KG1 (cell line): ENCODE measurements at regions not wholly inside any gene's neighbourhood (a gene's known extent, or its start where the extent isn't known, plus 50 kb on each side); places are given as distances from the start of the nearest gene placed in this dataset.
A peak's percentile ranks its signal among the peaks of the same experiment; 100 is the strongest.
"Not testable (repeated sequence)": the region's sequence is repeated elsewhere in the genome, so short reads cannot be mapped to it uniquely, and the experiment has no call there.

ENCODE experiments used
- DNase-seq: peaks from one replicate; lab custom pipeline; 2025; lab: John Stamatoyannopoulos, UW

DNA sequence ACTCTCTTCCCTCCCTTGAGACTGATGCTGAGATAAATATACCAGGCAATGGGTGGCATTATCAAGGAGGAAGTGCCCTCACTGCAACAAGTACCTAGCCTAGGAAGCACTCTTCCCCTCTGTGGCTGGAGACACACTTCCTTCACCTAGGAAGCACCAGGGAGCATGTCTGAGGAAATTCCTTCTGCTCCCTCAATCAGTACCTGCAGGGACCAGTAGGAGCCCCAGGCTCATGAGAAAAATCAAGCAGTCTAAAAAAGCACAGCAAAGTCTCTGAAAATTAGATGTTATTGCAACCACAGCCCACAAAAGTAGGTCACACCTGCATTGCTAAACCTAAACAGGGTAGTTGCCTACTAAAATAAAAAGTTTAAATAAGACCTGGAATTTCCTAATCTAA lies 78.2 kb upstream of the TRPM1 start:
- no peak for DNase-seq

GRCh38 chr15:31193291-31193690 lies 91.8 kb upstream of the TRPM1 start:
- no peak for DNase-seq

DNA sequence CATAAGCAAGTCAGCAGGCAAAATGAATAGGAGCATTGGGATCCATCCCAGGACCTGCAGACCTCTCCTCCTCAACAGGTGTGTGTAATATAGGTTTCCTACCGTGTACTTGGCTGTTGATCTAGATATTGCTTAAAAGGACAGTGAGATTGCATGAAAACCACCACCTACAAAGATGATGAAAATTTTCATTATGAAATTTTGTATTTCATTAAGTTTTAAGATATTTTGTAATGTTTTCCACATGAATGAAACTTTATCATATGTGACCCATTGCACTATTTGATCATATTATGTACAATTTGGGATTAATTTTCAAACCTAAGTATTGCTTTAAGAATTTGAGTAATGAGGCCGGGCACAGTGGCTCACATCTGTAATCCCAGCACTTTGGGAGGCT lies 94.3 kb upstream of the TRPM1 start:
- DNase-seq, result no peak

DNA sequence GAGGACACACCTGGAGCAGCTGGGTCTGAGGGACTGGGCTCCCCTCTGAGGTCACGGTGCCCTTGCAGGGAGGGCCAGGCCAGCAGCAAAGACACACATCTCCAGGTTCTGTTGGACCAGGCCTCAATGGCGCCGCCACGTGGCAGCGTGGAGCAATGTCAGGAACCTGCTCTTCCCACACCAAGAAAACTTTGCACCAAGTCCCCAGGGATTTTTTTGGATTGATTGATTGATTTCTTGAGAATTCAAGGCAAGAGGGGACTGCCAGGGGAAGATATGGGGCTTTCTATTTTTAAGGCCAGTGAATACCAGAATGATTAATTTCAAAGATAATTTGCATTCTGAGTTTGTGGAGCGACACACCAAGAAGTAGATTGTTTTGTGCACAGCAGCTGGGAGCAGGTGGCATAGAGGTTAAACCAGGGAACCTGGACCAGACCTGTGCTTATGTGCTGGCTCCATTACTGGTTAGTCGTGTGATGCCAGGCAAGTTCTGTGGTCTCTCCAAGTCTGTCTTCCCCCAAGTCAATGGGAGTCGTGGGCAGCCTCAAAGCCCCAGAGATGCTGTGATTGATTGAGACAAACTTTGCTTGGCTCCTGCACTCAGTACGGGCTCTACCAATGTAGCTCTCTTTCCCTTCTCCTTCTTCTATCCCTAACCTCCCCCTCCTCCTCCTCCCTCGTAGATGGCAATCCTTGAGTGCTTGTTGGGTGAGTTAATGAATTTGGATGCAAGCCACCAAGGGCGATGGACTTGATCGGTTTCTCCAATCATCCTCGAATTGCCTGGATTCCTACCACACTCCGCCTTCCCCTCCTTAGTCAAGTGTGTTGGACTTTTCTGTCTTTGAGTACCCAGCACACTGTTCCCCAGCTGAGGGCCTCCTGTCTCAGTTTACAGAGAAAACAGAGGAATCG lies 96.2 kb upstream of the TRPM1 start:
- no peak for DNase-seq

DNA sequence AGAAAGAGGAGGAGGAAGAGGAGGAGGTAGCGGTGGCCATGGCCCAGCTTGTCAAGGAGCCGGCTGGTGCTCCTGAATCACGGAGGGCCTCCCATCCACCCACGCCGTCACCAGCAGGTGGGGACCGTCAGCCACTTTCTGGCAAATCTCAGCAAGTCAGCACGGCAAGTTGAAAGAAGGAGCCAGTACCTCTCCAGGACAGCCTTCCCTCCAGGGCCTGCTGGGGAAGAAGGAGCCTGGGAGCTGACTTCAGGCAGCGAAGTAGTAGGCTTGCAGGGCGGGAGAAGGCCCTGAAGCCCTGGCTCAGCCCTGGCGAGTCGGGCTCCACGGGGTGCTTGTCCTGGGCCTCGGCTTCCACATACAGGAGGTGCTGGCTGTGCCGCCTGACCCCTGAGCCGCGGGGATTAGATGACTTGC lies 99.2 kb upstream of the TRPM1 start:
- DNase-seq, result no peak

DNA sequence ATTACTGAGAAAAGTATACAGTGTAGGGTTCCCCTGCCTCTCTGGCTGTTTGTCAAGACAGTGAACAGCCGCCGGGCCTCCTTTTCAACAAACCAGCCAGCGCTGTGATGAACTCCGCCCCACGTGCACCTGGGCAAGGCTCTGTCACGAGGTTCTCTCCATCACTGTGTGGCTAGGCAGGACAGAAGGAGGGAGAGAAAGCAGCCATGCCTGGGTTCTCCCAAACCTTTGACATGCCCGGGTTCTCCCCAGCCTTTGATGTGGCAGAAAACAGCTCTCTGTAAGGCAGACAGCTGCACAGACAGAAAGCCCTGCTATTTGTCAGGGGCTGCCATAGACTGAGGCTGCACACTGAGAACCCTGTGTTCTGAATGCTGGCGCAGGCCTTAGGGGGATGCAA lies 101.4 kb upstream of the TRPM1 start:
- DNase-seq, result no peak

- no peak for DNase-seq
These were observed 102.5 kb upstream of the TRPM1 start for GRCh38 chr15:31203999-31204398.

GRCh38 chr15:31206386-31207181 lies 105.1 kb upstream of the TRPM1 start:
- no peak for DNase-seq

- DNase-seq, result no peak
These were observed 105.7 kb upstream of the TRPM1 start for GRCh38 chr15:31207246-31207645.

- DNase-seq, result not testable (repeated sequence)
These were observed 106.3 kb upstream of the TRPM1 start for GRCh38 chr15:31207861-31208260.

- no peak for DNase-seq
These were observed 107.3 kb upstream of the TRPM1 start for GRCh38 chr15:31208817-31209216.

DNA sequence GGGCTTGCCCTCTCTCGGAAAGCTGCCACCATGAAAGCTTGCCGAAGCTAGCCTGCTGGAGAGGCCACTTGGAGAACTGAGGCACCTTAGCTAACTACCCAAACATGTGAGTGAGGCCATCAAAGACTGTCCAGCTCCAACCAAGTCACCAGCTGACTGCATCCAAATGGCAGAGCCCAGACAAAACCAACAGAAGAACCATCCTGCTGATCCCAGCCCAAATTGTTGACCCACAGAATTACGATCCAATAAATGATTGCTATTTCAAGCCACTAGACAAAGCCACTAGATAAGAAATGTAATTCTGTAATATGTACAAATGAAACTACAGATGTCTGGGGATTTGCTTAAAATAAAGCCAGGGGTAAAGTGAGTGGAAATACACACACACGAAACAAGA lies 109.8 kb upstream of the TRPM1 start:
- DNase-seq, result no peak

DNA sequence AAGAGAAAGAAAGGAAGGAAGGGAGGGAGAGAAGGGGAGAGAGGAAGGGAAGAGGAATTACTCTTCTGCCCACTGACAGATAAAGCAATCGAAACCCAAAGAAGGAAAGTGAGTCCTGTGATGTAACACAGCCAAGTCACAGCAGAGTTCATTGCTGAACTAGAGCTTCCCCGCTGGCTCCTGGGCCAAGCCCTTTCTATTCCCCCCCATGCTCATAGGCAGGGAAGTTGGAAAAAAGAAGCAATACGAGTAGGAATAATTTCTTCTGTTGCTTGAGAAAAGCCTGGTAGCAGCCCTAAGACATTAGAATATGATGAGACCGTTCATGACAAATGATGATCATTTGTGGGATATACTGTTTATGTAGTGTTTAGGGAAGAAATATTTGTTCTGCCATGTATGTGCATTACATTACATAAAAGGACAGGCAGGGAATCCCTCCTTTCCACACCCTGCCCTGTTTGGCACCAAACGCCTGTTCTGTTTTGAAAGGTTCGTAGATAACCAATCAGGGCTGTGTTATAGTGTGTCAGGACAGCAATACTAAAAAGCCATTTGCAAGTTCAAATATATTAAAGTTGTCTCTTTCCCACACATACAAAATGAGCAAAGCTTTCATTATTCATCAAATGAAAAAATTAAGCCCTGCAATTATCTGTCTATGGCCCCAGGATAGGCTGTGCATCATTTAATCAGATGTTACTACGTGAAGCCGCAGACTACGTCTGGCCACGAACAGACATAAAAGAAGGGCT lies 111.0 kb upstream of the TRPM1 start:
- DNase-seq, result no peak

DNA sequence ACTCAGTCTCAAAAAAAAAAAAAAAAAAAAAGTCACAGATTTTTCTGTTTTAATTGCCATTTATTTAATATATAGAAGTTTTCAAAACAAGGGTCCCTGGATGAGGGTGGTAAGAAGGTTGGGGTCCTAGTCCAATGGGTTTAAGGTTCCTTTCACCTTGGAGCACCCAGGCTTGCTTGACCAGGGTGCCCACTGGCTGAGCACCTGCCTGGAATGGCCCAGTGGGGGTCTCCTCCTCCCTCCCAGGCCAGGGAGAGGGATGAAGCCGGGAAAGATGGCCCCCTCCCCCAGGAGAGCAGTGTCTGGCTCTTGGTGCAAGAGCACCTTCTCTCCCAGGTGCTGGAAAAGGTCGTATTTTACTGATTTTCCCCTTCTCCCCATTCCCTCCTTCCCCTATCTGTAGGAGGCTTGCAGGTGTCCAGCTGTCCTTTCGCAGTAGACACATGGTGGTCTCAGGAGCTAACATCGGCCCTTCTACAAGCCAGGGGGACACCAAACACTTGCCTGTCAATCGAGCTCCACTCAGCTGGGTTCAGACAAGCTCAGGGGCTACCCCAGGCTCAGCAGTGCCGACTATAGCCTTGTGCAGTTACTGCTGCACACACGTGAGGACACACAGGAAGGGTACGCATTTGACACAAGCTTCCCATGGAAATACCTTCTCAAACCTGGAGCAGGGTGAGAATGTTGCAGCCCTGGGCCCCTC lies 112.3 kb upstream of the KLF13 start:
- no peak for DNase-seq

GRCh38 chr15:31214864-31215489 lies 111.7 kb upstream of the KLF13 start:
- DNase-seq, result no peak

DNA sequence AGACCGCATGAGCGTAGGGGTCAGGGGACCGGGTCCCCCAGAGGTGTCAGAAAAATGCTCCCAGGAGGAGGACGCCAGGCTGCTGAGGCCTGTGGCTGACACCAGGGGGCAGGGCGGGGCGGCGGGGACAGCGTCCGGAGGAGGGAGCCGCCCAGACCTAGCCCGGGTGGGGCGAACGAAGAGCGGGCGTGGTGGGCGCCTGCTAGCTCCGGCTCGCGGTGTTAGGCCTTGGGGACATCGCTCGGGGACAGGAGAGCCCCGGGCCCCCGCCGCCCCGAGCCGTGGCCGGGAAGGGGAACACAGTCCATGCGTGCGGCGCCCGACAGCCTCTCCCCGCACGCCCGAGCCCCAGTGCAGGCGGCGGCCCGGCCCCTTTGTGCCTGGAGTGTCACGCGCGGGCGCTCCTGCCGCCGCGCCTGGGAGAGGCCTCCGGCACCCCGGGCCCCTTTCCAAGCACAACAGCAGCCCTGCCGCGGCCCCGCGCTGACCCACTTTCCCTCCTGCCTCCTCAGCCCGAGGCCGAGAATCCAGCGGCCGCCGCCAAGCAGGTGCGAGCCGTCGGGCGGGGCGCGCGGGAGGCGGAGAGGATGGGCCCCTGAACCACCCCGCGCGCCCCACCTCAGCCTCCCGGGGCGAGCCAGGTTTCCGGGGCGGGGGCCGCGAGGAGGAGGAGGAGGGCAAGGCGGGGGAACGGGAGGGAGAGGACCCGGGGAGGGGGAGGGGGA lies 111.0 kb upstream of the KLF13 start:
- DNase-seq, result peak; percentile 70

DNA sequence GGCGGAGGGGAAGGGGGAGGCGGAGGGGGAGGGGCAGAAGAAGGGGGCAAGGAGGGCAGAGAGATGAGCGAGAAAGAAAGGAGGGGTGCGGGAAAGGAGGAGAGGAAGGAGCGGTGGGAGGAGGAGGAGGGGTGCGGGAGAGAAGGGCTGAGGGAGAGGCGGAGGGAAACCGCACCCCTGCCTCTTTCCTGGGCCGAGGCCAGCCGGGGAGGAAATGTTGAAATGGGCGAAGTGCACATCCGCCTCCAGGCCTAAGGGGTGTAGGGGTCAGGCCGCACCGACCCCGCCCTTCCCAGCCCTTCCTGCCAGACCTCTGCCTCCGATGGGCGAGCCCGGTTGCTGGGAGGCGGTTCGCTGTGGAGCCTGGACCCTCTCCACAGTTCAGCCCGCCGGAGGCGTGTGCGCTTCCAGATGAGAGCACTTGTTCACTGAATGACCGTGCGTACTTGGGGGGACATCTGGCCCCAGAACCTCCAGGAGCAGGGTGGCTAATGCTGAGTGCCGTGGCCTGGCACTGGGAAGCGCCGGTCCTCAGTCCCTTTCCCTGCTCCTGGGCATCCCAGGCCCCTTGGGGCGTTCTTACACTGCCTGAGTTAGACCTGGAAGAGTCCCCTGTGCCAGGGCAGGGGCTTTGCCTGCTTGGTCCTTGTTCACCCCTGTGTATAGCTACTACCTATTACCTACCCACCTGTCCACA lies 110.3 kb upstream of the KLF13 start:
- DNase-seq, result peak; percentile 63

DNA sequence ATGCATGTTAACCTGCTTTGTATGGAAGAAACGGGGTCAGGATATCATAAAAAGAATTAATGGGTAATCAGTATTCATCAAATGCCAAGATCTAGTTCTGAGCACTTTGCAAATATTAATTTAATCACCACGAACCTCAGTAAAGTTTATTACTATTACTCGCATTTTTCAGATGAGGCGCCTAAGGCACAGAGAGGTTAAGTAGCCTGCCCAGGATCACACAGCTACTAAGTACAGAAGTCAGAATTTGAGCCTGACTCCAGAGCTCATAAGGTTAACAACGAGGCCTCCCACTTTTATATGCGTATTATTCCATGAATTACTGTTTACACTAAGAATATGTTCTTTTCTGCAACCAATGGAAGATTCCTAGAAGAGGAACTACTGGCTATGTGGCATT lies 109.6 kb upstream of the KLF13 start:
- DNase-seq, result no peak

DNA sequence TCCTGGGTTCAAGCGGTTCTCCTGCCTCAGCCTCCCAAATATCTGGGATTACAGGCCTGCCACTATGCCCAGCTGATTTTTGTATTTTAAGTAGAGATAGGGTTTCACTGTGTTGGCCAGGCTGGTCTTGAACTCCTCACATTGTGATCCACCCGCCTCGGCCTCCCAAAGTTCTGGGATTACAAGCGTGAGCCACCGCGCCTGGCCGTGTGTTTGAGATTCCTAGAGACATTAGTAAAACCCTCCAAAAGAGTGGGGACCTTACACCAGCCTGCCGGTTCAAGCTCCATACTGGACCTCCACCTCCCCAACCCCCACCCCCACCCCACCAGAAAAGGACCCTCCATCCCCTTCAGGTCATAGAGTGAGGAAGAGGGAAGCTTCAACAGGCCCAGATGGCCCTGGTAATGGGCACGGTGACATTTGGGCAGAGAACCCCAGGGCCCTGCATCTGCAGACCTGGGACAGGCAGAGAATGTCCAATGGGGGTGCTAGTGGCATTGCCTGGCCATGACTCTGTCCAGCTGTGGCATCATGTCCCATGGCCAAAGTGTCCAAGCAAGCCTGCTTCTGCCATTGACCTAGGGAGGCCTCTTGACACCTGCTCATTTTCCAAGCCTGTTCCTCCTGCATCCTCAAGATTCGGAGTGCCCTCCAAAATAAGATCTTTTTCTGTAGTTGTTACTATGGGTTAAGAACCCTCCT lies 108.9 kb upstream of the KLF13 start:
- no peak for DNase-seq
